Caco-2 (cell line): ENCODE measurements at regions not wholly inside any gene's neighbourhood (a gene's known extent, or its start where the extent isn't known, plus 50 kb on each side); places are given as distances from the start of the nearest gene placed in this dataset.

Experiments
- BruUV-seq: library from RNA; stranded (reverse); fragments of 400-500 nt; replicated peaks from 2 replicates; lab custom pipeline; 2021; lab: Mats Ljungman, UMichigan
- CTCF ChIA-PET: fragments of 300-600 bp; sonication (Branson Sonifier 250); formaldehyde crosslinking; loops from one replicate; lab custom pipeline; 2022; ENCODE audit warnings: antibody characterized with exemption; lab: Charles Lee
- POLR2A ChIA-PET: fragments of 300-600 bp; sonication (Branson Sonifier 250); formaldehyde crosslinking; loops from one replicate; lab custom pipeline; 2022; ENCODE audit warnings: antibody characterized with exemption; lab: Charles Lee
- DNase-seq, 2 experiments: peaks; one replicate each; pipeline versions ENCODE4 v3.0.0 to v3.0.0-alpha.2; 2020 to 2022
- H3K27me3 ChIP-seq: replicated peaks from 2 replicates; pipeline ENCODE4 v1.6.0; 2011; ENCODE audit warnings: low read length; ENCODE audit not compliant: control insufficient read depth, insufficient read depth
- H3K36me3 ChIP-seq: 2 replicates; pipeline ENCODE4 v1.5.1; 2011; ENCODE audit warnings: low read length; ENCODE audit not compliant: control insufficient read depth, insufficient read depth
- H3K4me1 ChIP-seq: fragments of 250-450 bp; sonication (Bioruptor Pico); 2 replicates; pipeline ENCODE4 v1.5.1; 2020; ENCODE audit warnings: mild to moderate bottlenecking
- H3K4me3 ChIP-seq: 2 replicates; pipeline ENCODE4 v1.5.1; 2011; ENCODE audit warnings: low read depth, mild to moderate bottlenecking, control low read depth, low read length
- H3K9me3 ChIP-seq: fragments of 250-450 bp; sonication (Bioruptor Pico); 2 replicates; pipeline ENCODE4 v1.5.1; 2020; ENCODE audit warnings: mild to moderate bottlenecking, moderate library complexity
- H3K27ac Mint-ChIP-seq: one replicate; pipeline ENCODE4 v1.8.0; 2022; ENCODE audit warnings: mixed read lengths; ENCODE audit not compliant: unreplicated experiment
- H3K27me3 Mint-ChIP-seq: one replicate; pipeline ENCODE4 v1.8.0; 2022; ENCODE audit warnings: mixed read lengths; ENCODE audit not compliant: insufficient read depth, unreplicated experiment
- H3K36me3 Mint-ChIP-seq: one replicate; pipeline ENCODE4 v1.8.0; 2022; ENCODE audit warnings: mild to moderate bottlenecking, mixed read lengths; ENCODE audit not compliant: insufficient read depth, unreplicated experiment
- H3K4me1 Mint-ChIP-seq: one replicate; pipeline ENCODE4 v1.8.0; 2022; ENCODE audit warnings: low read depth, mixed read lengths; ENCODE audit not compliant: unreplicated experiment
- H3K4me3 Mint-ChIP-seq: one replicate; pipeline ENCODE4 v1.8.0; 2022; ENCODE audit warnings: mild to moderate bottlenecking, moderate library complexity, mixed read lengths; ENCODE audit not compliant: unreplicated experiment
- H3K9me3 Mint-ChIP-seq: one replicate; pipeline ENCODE4 v1.8.0; 2022; ENCODE audit warnings: mixed read lengths; ENCODE audit not compliant: unreplicated experiment
- intact Hi-C: fragments of 100-400 bp; cut with micrococcal nuclease; formaldehyde crosslinking; loops from one replicate; pipeline ENCODE4 v1.10.0; 2022; ENCODE audit not compliant: unreplicated experiment
- TF ChIP-seq, protein P1 (sequence below), 2 experiments: fragments of 200-600 bp in 1 of 2; IDR thresholded peaks; 1 replicate in 1 of 2; 2 replicates in 1 of 2; pipeline versions ENCODE4 v1.5.1 to v1.8.0; 2011 to 2022; ENCODE audit warnings: antibody characterized with exemption in 1 of 2, control low read depth in 1 of 2, inconsistent platforms in 1 of 2, low read depth in 1 of 2, low read length in 1 of 2, mild to moderate bottlenecking in 1 of 2, moderate library complexity in 1 of 2; ENCODE audit not compliant: insufficient read depth in 1 of 2, severe bottlenecking in 1 of 2, unreplicated experiment in 1 of 2

DNA sequence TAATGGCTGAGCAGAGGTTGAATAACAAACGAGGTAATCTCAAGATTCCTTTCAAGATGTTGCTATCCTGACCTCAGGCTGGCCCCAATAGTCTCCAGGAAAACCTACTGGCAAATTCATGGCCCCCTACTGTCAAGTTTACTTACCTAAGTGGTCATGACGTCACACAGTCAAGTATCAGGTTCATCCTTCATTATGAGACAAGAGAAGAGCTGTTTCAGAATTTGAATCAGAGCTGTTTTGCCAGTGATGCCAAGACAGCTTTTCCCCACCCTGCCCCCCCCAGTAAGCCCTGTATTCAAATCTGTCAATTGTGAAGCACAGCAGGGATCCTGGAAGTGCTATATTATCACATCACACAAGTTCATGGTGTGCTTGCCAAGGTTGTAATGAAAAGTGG lies 509.6 kb downstream of the NOVA1 start:
- TF ChIP-seq, protein P1, sequence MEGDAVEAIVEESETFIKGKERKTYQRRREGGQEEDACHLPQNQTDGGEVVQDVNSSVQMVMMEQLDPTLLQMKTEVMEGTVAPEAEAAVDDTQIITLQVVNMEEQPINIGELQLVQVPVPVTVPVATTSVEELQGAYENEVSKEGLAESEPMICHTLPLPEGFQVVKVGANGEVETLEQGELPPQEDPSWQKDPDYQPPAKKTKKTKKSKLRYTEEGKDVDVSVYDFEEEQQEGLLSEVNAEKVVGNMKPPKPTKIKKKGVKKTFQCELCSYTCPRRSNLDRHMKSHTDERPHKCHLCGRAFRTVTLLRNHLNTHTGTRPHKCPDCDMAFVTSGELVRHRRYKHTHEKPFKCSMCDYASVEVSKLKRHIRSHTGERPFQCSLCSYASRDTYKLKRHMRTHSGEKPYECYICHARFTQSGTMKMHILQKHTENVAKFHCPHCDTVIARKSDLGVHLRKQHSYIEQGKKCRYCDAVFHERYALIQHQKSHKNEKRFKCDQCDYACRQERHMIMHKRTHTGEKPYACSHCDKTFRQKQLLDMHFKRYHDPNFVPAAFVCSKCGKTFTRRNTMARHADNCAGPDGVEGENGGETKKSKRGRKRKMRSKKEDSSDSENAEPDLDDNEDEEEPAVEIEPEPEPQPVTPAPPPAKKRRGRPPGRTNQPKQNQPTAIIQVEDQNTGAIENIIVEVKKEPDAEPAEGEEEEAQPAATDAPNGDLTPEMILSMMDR (IDR thresholded peaks at IDR 0.05; ENCODE audit: insufficient read depth in 1 of 2, low read depth in 1 of 2, low read length in 1 of 2, severe bottlenecking in 1 of 2, unreplicated experiment in 1 of 2): no peak
- no peaks in the 10 kb centered on the region for H3K36me3 Mint-ChIP-seq
- no peaks in the 10 kb centered on the region for H3K9me3 ChIP-seq
- no peaks in the 10 kb centered on the region for H3K27me3 ChIP-seq
- POLR2A ChIA-PET: no interaction called here
- no peak for DNase-seq
- H3K36me3 ChIP-seq: no peaks in the 10 kb centered on the region
- no peaks in the 10 kb centered on the region for H3K4me1 Mint-ChIP-seq
- H3K4me1 ChIP-seq: no peaks in the 10 kb centered on the region
- no peak overlapping the region for H3K4me3 Mint-ChIP-seq
- no peak overlapping the region for H3K4me3 ChIP-seq
- CTCF ChIA-PET: no interaction called here
- H3K27ac Mint-ChIP-seq: no peak overlapping the region
- H3K27me3 Mint-ChIP-seq: peaks cover 5% of the 10 kb centered on the region
- intact Hi-C loops: no loop called here
- no peaks in the 10 kb centered on the region for H3K9me3 Mint-ChIP-seq
- no TSS peak for BruUV-seq

DNA sequence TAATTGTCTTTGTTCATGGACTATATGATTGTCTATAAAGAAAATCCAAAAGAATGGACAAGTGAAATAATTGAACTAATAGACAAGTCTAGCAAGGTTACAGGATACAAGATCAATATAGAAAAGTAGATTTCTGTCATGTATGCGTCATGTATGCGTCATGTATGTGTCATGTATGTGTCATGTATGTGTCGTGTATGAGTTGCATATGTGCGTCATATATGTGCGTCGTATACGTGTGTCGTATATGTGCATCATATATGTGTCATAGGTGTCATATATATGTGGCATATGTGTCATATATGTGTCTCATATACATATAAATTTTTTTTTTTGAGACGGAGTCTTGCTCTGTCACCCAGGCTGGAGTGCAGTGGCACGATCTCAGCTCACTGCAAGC lies 516.8 kb downstream of the NOVA1 start:
- no TSS peak for BruUV-seq

DNA sequence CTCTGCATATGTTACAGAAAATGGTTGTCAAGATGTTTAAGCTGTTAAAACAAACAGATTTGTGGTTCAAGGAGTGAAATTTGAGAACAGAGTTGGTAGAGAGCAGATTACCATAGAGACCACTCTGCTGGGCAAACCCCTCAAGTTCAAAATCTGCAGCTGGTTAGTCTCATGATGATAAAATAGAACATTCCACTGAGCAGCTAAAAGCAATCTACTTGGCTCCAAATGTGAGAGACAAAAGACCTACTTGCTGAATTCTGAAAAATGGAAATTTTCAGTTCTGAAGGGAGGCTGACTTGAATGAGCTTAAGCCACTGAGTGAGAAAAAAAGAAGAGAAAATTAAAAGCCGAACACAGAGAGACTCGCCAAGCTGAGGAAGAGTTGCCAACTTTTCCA lies 519.3 kb downstream of the NOVA1 start:
- ChIA-PET POLR2A (no interaction called here), CTCF (no interaction called here)
- Mint-ChIP-seq H3K27ac (no peak overlapping the region), H3K4me3 (no peak overlapping the region), H3K4me1 (no peaks in the 10 kb centered on the region), H3K9me3 (no peaks in the 10 kb centered on the region), H3K36me3 (no peaks in the 10 kb centered on the region), H3K27me3 (peaks cover 7% of the 10 kb centered on the region)
- TF ChIP-seq, protein P1 (IDR thresholded peaks at IDR 0.05; ENCODE audit: insufficient read depth in 1 of 2, low read depth in 1 of 2, low read length in 1 of 2, severe bottlenecking in 1 of 2, unreplicated experiment in 1 of 2): no peak
- DNase-seq: no peak
- H3K9me3 ChIP-seq: no peaks in the 10 kb centered on the region
- no peaks in the 10 kb centered on the region for H3K4me1 ChIP-seq
- H3K36me3 ChIP-seq: no peaks in the 10 kb centered on the region
- BruUV-seq: no TSS peak
- intact Hi-C loops: no loop called here
- no peaks in the 10 kb centered on the region for H3K27me3 ChIP-seq
- H3K4me3 ChIP-seq: no peak overlapping the region

More for the DNA sequence above, 516.8 kb downstream of the NOVA1 start:
- Mint-ChIP-seq H3K4me3 (no peak overlapping the region), H3K36me3 (no peaks in the 10 kb centered on the region), H3K27me3 (peaks cover 7% of the 10 kb centered on the region), H3K9me3 (no peaks in the 10 kb centered on the region), H3K4me1 (no peaks in the 10 kb centered on the region), H3K27ac (no peak overlapping the region)
- H3K27me3 ChIP-seq: no peaks in the 10 kb centered on the region
- H3K36me3 ChIP-seq: no peaks in the 10 kb centered on the region
- intact Hi-C loops: no loop called here
- TF ChIP-seq, protein P1 (IDR thresholded peaks at IDR 0.05; ENCODE audit: insufficient read depth in 1 of 2, low read depth in 1 of 2, low read length in 1 of 2, severe bottlenecking in 1 of 2, unreplicated experiment in 1 of 2): no peak
- no peak overlapping the region for H3K4me3 ChIP-seq
- H3K4me1 ChIP-seq: no peaks in the 10 kb centered on the region
- ChIA-PET CTCF (no interaction called here), POLR2A (no interaction called here)
- DNase-seq: no peak
- H3K9me3 ChIP-seq: no peaks in the 10 kb centered on the region
